ENCODE measurements at regions not wholly inside any gene's neighbourhood (a gene's known extent, or its start where the extent isn't known, plus 50 kb on each side); places are given as distances from the start of the nearest gene placed in this dataset.

DNA sequence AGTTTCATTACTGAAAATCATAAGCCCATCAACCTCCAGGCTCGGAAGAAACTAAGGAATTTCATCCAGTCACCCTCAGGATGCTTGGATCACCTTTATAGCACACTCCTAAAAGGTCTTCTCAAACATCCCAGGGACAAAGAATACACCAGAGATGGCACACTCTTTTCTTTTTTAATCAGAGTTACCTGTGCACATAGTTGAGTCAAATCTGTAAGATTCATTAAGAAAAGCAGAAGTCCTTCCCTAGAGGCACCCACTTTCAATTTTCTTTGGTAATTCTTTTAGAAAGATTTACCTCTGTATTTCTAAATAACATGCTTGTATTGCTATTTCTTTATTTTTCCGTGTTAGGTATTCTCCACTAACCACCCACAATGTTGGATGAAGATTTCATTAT is 50.6 kb upstream of the IL6 start:
- no peak for DNase-seq (ENCODE audit: low spot score)

DNA sequence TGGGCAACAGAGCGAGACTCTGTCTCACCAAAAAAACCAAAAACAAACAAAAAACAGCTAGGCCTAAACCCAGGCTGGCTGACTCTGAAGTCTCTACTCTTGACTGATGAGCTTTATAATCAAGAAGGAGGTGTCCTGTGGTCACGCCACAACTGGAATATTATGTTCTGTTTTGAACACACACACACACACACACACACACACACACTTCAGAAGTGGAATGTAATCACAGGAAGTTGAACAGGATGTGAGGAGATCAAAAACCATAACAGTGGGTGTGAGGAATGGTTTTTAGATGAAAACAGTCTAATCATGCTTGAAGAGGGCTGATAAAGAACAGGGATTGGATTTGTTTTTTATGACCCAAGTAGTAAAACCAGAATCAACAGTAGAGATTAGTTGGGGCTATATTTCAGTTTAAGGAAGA is 51.1 kb upstream of the IL6 start:
- DNase-seq (ENCODE audit: low spot score) = peak; percentile 71

DNA sequence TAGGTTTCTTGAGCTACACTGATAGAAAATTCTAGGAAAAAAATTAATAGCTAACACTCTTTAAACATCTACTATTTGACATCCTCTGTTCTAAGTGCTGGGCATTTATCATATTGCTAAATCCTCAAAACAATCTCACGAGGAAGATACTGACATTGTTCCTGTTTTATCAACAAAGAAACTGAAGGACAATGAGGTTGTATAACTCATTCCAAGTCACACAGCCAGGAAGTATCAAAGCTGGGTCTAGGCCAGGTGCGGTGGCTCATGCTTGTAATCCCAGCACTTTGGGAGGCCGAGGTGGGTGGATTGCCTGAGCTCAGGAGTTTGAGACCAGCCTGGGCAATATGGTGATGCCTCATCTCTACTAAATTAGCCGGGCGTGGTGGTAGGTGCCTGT is 51.6 kb upstream of the IL6 start:
- DNase-seq (ENCODE audit: low spot score) = no peak

DNA sequence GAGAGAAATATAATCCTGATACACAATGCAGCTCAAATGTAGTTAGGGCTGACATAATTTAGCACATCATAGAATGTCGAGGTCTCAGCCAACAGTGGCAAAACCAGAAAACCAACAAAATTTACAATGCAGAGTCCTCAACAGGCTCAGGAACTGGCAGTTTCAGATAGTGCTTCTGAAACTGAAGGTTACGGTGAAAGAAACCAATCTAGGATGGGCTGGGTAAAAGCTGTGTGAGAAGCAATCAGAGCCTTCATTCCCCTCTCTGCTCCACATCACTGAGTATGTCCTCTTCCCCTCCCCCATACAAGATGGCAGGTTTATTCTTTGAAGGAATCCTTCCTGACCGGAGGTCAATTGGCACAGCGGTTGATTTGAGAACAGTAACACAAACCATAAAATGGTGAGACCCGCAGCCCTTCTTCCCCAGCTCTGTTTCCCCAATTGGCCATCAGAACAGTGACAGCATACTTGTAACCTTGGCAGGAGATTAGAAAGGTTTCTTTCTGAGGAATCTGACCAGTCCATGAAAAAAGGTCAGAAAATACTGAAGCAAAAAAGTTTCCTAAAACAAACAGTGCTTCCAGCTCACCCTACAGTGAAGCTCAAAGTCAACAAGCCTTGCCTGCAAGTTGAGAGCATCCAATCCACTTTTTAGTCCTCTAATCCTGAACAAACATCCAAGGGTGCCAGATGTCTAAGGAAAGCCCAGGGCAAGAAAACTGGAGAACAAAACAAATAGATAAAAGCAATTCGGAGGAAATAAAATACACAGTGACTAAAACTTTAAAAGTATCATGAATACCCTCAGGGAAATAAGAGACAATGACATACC is 53.9 kb upstream of the IL6 start:
- no peak for DNase-seq (ENCODE audit: low spot score)

DNA sequence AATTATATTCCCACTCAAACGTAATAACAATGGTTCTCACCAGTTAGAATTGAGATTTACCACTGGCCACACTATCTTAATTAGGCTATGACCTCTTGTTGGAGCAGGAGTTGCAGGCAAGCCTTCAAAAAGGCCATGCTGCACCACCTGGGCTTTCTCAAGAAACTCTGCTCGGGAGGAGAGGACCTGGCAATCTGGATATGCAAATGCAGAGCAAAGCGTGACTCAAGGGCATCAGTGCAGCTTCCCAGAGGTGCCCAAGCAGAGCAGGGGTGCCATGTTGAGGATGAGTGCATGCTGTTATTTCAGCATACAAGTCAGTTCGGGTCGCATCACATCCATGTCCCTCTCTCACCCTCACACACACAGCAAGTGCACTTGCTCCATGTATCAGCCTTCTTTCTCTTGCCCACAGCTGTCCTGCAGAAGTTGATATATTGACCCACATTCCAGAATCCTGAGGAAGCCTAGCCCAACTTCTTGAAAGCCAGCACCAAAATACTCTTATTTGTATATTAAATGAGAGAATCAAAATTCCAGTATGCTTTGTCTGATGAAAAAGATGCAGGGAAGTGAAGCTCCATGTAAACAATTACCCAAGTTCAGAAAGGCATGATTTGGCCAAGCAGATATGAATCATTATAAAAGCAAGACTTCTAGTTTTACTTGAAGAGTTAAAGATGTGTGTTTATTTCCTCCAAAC is 55.7 kb upstream of the IL6 start:
- DNase-seq (ENCODE audit: low spot score) = no peak

DNA sequence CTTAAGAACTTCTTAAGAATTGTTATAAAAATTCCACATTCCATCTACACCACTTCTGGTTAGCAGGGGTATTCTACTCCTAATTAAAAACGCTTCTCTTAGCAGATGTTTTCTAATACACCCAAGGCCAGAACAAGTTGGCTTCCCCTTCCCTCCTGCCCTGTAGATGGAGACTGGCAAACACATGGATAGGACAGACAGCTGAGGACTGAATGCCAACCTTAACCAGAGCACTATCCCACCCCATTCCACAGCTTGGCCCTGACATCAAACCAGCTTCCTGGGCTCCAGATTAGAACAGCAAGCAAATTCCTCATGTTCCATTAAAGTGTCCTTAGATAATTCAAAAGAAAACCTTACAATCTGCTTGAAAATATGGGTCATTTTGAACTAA is 56.6 kb upstream of the IL6 start:
- no peak for DNase-seq (ENCODE audit: low spot score)

DNA sequence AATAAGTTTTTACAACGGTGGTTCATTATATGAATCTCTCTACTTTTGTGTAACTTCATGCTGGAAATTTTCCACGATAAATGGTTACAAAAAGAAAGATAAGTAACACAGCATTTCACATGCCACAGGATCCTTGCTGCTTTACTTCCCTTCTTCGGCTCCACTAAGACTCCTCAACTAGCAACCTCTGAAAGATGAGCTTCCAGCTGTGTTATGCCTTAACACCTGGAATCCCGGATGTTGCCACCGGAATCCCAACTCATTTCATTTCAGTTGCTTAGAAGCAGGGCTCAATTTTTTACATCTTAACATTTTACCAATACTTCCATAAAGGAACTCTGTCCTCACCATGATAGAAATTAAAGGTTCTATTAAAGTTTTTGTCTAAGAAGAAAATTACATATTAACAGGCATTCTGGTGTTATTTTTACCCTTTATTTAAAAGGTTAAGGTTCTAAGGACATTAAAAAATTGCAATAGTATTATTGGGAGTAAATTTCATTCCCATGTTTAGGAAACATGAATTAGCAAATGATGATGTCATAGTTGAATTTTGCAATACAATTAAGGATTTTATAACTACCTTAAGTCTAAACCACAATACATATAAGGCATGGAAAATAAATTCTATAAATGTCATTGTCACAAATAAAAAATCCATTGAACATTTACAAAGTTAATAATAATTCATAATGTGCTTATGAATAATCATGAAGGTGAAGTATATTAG is 57.1 kb upstream of the IL6 start:
- DNase-seq (ENCODE audit: low spot score) = no peak

DNA sequence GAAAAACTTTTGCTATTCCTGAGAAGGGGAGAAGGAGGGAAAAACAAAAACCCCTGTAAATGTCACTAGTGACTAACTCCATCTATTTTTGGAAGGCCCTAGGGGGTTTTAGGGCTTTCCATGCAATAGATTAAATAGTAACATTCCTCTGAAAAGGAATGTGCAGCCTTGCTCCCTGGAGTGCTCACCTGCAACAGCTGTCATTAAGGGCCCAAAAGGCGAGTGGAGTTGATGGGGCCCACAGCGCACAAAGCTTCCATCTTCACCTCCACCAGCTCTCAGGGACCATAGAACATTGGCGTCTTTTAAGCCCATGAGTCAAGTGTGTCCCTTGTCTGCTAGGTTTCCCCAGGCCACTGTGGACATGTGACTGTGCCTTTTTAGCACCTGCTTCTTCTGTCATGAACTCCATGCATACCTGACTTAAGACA is 58.0 kb upstream of the IL6 start:
- no peak for DNase-seq (ENCODE audit: low spot score)

DNA sequence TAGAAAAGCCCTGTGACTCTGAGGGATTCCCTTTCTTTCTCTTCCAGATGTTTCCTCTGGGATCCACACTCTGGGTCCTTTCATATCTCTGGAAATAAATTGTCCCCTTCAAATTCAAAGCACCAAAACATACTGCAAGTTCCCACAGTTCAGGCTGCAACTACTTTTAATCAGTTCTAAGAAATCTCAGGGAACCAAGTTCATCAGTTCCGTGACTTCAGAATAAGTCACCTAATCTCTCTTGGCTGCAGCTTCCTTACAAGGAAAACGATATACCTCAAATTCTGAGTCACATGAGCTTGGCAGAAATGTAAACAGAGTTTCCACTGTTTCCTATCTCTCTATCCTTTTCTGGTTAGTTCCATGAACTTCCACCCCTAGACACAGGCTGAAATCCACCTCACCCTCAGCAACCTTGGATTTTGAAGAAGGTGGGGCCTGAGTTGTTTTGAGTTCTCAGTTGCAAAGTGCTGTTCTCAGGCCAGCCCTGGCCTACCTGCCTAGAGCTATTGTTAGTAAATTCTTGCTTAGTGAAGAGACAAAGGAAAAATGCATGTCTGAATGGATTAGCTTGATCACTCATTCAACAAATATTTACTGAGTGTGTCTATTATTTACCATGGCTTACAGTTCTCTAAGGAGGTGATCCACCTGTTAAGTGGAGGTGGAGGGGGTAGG is 59.3 kb upstream of the IL6 start:
- no peak for DNase-seq (ENCODE audit: low spot score)

DNA sequence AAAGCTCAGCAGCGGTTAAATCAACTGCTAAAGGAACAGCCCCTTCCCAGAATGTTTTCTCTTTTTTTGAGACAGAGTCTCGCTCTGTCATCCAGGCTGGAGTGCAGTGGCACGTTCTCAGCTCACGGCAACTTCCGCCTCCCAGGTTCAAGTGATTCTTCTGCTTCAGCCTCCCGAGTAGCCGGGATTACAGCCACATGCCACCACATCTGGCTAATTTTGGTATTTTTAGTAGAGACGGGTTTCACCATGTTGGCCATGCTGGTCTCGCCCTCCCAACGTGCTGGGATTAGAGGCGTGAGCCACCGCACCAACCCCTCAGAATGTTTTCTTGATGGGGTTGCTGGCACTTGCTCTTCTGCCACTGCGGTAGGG is 59.8 kb upstream of the IL6 start:
- no peak for DNase-seq (ENCODE audit: low spot score)

DNA sequence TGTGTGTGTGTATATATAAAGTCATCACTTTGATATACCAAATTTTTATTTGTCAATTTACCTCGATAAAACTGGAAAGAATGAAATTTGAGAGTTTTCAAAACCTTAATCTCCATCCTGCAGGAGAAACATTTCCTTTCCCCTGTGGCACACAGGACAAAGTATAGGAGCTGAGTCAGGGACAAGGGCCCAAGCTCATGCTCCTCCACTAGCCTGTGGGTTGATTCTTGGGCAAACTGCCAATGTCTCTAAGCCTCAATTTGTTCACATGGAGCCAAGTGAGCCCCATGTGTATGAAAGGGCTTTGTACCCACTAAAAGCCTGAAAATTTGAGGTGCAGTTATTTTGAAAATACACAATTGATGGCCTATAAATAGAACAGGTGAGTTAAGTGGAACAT is 60.3 kb upstream of the IL6 start:
- no peak for DNase-seq (ENCODE audit: low spot score)

DNA sequence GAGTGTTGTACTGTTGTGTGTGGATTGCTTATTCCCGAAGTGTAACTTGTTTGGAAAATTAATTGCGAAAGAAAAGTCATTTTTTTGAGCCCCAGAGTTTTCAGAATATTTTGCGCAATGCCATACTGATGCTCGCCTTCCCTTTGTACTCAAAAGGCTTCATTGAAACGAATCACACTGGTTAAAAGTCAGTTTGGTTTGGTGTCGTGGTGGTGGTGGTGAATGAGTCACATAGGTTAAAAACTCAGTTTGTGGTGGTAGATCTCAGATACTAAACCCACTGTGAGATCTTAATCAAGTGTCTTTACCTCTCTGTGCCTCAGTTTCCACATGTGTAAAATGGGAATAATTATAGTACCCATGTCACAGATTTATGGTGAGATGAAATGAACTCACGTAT is 61.1 kb upstream of the IL6 start:
- no peak for DNase-seq (ENCODE audit: low spot score)

DNA sequence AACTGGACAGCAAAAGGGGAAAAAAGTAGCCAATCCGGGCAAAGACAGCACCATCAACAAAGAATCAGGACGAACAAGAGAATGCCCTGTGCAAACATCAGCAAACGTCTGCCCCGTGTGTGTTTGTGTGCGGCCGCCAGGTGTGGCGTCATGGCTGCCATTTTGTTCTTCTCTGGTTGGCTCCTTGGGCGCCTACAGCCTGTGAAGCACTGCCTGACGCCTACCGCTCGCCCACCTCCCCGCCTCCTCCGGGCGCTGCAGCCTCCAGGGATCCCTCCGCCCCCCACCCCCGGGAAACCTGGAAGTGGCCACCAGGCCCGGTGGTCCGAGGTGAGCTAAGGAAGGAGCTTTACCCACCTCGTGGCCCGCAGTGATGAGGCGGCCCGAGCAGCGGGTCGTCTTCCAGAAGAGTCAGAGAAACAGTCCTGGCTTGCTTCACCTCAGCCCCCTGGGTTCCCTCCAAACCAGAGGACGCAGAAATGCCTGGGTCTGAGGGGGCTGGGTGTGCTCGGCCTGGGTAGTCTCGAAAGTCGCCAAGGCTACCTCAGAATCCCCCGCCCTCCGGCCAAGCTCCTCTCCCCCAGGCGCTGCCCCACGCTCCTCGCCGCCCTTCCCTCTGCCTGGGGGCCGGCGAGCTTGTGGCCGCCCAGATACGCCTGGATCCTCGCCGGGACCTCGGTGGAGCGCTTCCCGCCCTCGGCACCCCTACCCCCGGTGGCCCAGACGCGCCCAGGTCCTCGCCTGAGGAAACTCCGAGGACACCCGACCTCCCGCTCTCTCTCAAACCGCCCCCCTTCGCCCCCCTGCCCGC is 61.8 kb upstream of the IL6 start:
- DNase-seq (ENCODE audit: low spot score) = no peak

DNA sequence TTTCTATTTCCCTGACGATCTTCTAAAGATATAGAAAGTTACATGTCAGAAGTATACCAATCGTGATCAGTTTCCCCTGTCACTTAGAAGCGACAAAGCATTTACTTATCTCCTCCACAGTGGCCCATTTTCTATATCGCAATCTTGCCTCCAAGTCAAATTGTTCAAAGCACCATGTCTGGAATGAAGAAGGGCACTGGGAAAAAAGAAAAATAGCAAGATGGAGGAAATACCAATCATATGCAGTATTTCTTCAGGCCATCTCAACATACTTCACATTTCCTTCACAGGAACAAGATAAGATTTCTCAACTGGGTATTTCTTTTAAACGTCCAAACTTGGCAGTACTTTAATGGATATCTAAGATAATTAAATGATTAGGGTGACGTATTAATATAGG is 63.3 kb upstream of the IL6 start:
- DNase-seq (ENCODE audit: low spot score) = peak; percentile 30

DNA sequence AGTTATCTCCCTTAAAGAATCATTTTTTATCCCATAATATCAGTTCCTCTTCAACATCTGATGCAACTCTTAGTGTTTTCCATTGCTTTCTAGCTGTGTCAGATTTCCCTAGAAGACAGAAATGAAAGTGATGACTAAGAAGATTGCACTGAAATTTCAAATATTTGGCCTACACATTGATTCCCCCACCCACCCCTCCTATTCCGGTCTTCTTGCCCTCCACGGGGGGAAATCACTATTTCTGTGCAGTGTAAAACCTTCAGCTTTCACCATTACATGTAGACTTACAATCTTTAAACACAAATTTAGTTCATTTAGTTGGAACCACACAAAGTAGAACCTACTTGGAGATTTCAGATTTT is 63.7 kb upstream of the IL6 start:
- peak; percentile 48 for DNase-seq (ENCODE audit: low spot score)

DNA sequence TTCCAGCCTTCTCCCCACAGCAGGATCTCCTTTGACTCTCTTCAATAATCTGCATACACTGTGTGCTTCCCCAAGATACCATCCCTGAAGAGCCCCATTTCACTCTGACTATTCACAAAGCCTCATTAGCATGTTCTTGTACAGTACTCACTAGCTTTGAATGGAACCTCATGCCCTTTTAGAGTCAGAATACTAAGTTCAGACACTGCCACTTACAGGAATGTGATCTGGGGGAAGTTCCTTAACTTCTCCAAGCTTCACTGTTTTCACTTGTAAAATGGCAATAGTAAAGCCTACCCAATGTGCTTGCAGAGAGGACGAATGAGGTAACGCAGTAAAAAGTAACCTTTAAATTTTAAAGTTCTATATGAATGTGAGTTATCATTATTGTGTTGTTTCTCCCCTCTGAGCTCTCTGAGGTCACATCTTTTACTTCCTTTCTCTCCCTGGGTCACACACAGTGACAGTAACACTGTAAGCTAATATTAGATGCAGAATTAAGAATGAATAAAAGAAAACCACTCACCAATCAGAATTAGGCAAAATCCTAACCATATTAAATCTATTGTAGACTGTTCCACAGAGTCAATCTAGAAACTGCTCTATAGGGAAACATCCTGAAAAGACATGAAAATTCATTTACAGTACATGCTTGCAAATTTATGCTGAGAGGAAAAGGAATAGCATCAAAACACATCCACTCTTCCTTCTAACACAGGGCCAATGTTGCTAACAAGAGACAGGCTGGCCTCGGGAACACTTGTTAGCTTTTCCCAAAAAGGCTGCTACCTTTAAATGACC is 64.2 kb upstream of the IL6 start:
- no peak for DNase-seq (ENCODE audit: low spot score)

DNA sequence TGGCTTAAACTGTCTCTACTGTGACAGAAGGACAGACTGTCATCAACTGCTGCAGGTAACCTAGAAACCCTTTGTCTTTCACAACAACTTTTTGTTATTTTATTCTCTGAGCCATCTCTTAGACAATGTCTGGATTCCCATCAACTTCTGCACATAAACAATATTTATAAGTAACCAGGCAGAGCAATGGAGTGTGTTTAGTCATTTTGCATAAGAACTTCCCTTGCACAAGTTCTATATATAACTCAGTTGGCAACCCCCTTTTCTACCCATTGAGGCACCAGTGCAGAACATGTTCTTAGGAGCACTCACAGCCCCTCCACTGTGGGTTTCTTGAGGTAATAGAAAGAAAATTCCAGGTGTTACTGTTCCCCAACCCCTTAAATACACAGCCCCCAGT is 65.0 kb upstream of the IL6 start:
- DNase-seq (ENCODE audit: low spot score) = no peak

DNA sequence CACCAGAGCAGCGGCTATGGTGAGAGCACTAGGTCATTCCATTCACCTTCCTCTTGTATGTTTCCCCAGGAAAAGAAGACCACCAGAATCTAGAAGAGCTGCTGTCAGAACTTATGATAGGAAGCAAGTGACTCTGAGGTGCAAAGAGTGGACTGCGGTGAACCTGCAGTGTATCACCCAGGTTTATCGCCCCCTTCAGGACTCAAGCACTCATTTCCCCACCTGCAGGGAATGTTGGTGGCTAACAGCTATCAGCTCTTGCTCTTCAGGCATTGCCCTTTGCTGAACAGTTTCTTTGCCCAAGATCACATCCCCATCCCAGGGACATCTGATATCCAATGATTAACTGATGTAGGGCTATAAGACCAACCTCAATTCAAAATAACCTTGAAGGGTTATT is 66.3 kb upstream of the IL6 start:
- DNase-seq (ENCODE audit: low spot score) = no peak

DNA sequence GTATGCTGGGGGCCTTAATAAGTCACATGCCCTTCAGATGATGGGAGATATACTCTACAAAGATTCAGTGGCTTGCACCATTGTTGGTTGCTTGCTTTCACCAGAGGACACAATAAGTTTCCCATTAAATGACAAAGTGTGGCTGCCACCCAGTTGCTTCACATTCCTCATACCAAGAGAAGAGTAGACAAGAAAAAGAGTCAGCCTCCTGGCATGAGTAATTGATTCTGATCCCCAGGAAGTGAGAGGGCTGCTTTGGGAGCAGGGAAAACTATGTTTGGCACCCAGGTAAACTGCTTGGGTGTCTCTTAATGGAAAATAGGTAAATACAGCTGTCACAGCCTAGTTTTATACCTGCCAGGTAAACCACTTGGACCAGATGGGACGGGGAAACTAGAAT is 66.7 kb upstream of the IL6 start:
- DNase-seq (ENCODE audit: low spot score) = no peak

DNA sequence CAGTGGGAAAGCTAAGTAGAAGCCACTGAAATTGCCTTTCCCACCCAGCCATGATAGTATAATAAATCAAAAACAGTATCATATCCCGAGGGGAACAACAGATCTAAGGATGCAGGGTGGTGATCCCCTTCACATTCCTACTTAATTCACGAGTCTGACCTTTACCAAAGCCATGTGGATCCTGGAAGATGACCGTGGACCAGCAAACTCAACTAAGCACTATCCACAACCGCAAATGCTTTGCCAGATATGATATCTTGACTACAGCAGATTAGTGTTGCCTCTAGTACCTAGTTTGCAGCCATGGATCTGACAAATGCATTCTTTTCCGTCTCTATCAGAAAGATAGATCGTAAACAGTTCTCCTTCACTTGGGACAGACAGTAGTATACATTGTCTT is 67.3 kb upstream of the IL6 start:
- DNase-seq (ENCODE audit: low spot score) = no peak

DNA sequence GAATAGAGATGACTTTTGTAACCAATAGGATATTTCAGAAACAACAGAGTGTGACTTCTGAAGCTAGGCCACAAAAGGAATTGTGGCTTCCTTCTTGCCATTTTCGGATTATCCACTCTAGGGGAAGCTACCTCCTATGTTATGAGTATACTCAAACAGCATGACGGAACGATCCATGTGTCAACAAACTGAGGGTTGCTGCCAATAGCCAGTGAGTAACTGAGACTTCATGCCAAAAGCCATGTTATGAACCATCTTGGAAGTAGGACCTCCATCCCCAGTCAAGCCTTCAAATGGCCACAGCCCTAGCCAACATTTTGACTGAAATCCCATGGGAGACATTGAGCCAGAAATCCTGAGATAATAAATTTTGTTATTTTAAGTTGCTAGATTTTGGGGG is 69.0 kb upstream of the IL6 start:
- DNase-seq (ENCODE audit: low spot score) = no peak

Data from umbilical cord (tissue), 1 donor.